H1 (cell line): ENCODE measurements at regions not wholly inside any gene's neighbourhood (a gene's known extent, or its start where the extent isn't known, plus 50 kb on each side); places are given as distances from the start of the nearest gene placed in this dataset.

Source experiments
- CTCF ChIA-PET: fragments of 300-600 bp; sonication (Branson Sonifier 250); formaldehyde crosslinking; loops from one replicate; lab custom pipeline; 2021; ENCODE audit not compliant: partially characterized antibody; lab: Charles Lee
- POLR2A ChIA-PET: fragments of 300-600 bp; sonication (Branson Sonifier 250); formaldehyde crosslinking; loops from one replicate; lab custom pipeline; 2021; ENCODE audit warnings: inconsistent platforms; ENCODE audit not compliant: partially characterized antibody; lab: Charles Lee
- DNase-seq, 2 experiments: peaks; one replicate each; pipeline versions ENCODE4 v3.0.0 to v3.0.0-alpha.2; 2010 to 2022; ENCODE audit warnings: low spot score in 2 of 2, low read depth in 1 of 2, mixed read lengths in 1 of 2
- FAIRE-seq: peaks from 2 replicates; lab custom pipeline; 2011; peaks lifted over from hg19 to GRCh38; lab: Jason Lieb, UNC
- H2AFZ ChIP-seq: 2 replicates; pipeline ENCODE4 v1.8.1; 2012; ENCODE audit warnings: low read length, inconsistent platforms
- H2AK5ac ChIP-seq: 2 replicates; pipeline ENCODE4 v1.6.1; 2013; ENCODE audit warnings: low read depth, low read length
- H2BK120ac ChIP-seq: replicated peaks from 2 replicates; pipeline ENCODE3; 2013; ENCODE audit warnings: low read depth, low read length, inconsistent platforms
- H2BK12ac ChIP-seq: 2 replicates; pipeline ENCODE4 v1.6.1; 2013; ENCODE audit warnings: low read depth, low read length
- H2BK15ac ChIP-seq: 2 replicates; pipeline ENCODE4 v1.6.1; 2013; ENCODE audit warnings: low read length
- H2BK20ac ChIP-seq: 2 replicates; pipeline ENCODE4 v1.6.1; 2013; ENCODE audit warnings: low read length
- H2BK5ac ChIP-seq: 2 replicates; pipeline ENCODE4 v1.6.1; 2013; ENCODE audit warnings: low read depth, low read length
- H3K14ac ChIP-seq: 2 replicates; pipeline ENCODE4 v1.6.1; 2013; ENCODE audit warnings: inconsistent platforms; ENCODE audit not compliant: insufficient read length
- H3K18ac ChIP-seq: 2 replicates; pipeline ENCODE4 v1.6.1; 2013; ENCODE audit warnings: low read length; ENCODE audit errors: extremely low read depth
- H3K23ac ChIP-seq: 2 replicates; pipeline ENCODE4 v1.6.1; 2013; ENCODE audit warnings: inconsistent platforms; ENCODE audit not compliant: insufficient read length
- H3K23me2 ChIP-seq: 2 replicates; pipeline ENCODE4 v1.6.1; 2013; ENCODE audit warnings: low read depth, low read length
- H3K27ac ChIP-seq: 2 replicates; pipeline ENCODE4 v1.6.1; 2011; ENCODE audit warnings: low read depth, low read length, inconsistent platforms
- H3K27me3 ChIP-seq, 4 experiments: replicated peaks in 1 of 4; 1 replicate in 1 of 4; 2 replicates in 3 of 4; pipeline versions ENCODE4 v1.6.1 to v1.8.1; 2011 to 2013; ENCODE audit warnings: low read length in 3 of 4, mild to moderate bottlenecking in 3 of 4, inconsistent platforms in 2 of 4, mixed read lengths in 2 of 4, moderate library complexity in 1 of 4; ENCODE audit not compliant: control insufficient read depth in 3 of 4, insufficient read depth in 3 of 4; ENCODE audit errors: extremely low read depth in 1 of 4
- H3K36me3 ChIP-seq, 4 experiments: 2 replicates each; pipeline versions ENCODE4 v1.6.1 to v1.8.1; 2011 to 2013; ENCODE audit warnings: mild to moderate bottlenecking in 4 of 4, low read length in 3 of 4, moderate library complexity in 2 of 4, control low read depth in 1 of 4, inconsistent platforms in 1 of 4; ENCODE audit not compliant: insufficient read depth in 4 of 4, control insufficient read depth in 2 of 4
- H3K4ac ChIP-seq: replicated peaks from 2 replicates; pipeline ENCODE3; 2013; ENCODE audit warnings: low read length, low read depth, mixed read lengths, inconsistent platforms; ENCODE audit not compliant: insufficient read length
- H3K4me1 ChIP-seq, 4 experiments: replicated peaks in 1 of 4; 1 replicate in 1 of 4; 2 replicates in 3 of 4; pipeline versions ENCODE4 v1.6.1 to v1.8.1; 2011 to 2013; ENCODE audit warnings: low read length in 3 of 4, inconsistent platforms in 2 of 4, mixed read lengths in 1 of 4; ENCODE audit not compliant: insufficient read depth in 4 of 4, control insufficient read depth in 3 of 4
- H3K4me2 ChIP-seq, 2 experiments: 2 replicates each; pipeline versions ENCODE4 v1.6.1 to v1.8.1; 2011 to 2013; ENCODE audit warnings: low read depth in 2 of 2, low read length in 2 of 2, control low read depth in 1 of 2, inconsistent platforms in 1 of 2, mild to moderate bottlenecking in 1 of 2; ENCODE audit not compliant: insufficient read depth in 1 of 2
- H3K4me3 ChIP-seq, 4 experiments: fragments of 200-600, 300-600 bp in 1 of 4; sonication (generic), shearing (Covaris generic), sonication (Bioruptor Twin) in 1 of 4; 2 replicates each; pipeline versions ENCODE4 v1.5.1 to v1.8.1; 2011 to 2016; ENCODE audit warnings: low read length in 4 of 4, low read depth in 3 of 4, control low read depth in 2 of 4, inconsistent platforms in 2 of 4, mild to moderate bottlenecking in 2 of 4, mixed read lengths in 1 of 4, moderate library complexity in 1 of 4; ENCODE audit not compliant: insufficient read depth in 2 of 4; ENCODE audit errors: extremely low read depth in 1 of 4
- H3K56ac ChIP-seq: replicated peaks from 2 replicates; pipeline ENCODE3; 2013; ENCODE audit warnings: low read depth, mild to moderate bottlenecking, mixed read lengths, low read length, inconsistent platforms; ENCODE audit not compliant: insufficient read length
- H3K79me1 ChIP-seq: 2 replicates; pipeline ENCODE4 v1.6.1; 2013; ENCODE audit warnings: low read depth, low read length, control low read depth
- H3K79me2 ChIP-seq, 2 experiments: 2 replicates each; pipeline versions ENCODE4 v1.6.1 to v1.8.1; 2012 to 2013; ENCODE audit warnings: low read length in 2 of 2, mild to moderate bottlenecking in 2 of 2, inconsistent platforms in 1 of 2; ENCODE audit not compliant: insufficient read depth in 2 of 2, control insufficient read depth in 1 of 2
- H3K9ac ChIP-seq, 4 experiments: replicated peaks in 1 of 4; 1 replicate in 1 of 4; 2 replicates in 3 of 4; pipeline versions ENCODE4 v1.6.1 to v1.8.1; 2011 to 2013; ENCODE audit warnings: low read depth in 3 of 4, low read length in 3 of 4, control low read depth in 2 of 4, mild to moderate bottlenecking in 2 of 4, moderate library complexity in 2 of 4, inconsistent platforms in 1 of 4; ENCODE audit errors: extremely low read depth in 1 of 4
- H3K9me3 ChIP-seq, 2 experiments: 2 replicates each; pipeline versions ENCODE4 v1.6.1 to v1.8.1; 2012 to 2013; ENCODE audit warnings: mild to moderate bottlenecking in 2 of 2, moderate library complexity in 2 of 2, control low read depth in 1 of 2, inconsistent platforms in 1 of 2, low read depth in 1 of 2, low read length in 1 of 2, mixed read lengths in 1 of 2; ENCODE audit not compliant: insufficient read depth in 2 of 2
- H4K20me1 ChIP-seq, 2 experiments: replicated peaks in 1 of 2; 2 replicates each; pipeline versions ENCODE3 to v1.8.1; 2011 to 2013; ENCODE audit warnings: inconsistent platforms in 2 of 2, low read length in 2 of 2, mild to moderate bottlenecking in 1 of 2; ENCODE audit not compliant: insufficient read depth in 2 of 2, control insufficient read depth in 1 of 2
- H4K5ac ChIP-seq: 2 replicates; pipeline ENCODE4 v1.6.1; 2013; ENCODE audit warnings: low read length, low read depth, mixed read lengths, inconsistent platforms; ENCODE audit not compliant: insufficient read length
- H4K8ac ChIP-seq: 2 replicates; pipeline ENCODE4 v1.8.0; 2013; ENCODE audit warnings: mild to moderate bottlenecking, moderate library complexity, low read length, inconsistent platforms; ENCODE audit not compliant: insufficient read depth; ENCODE audit errors: extremely low read depth
- H4K91ac ChIP-seq: replicated peaks from 2 replicates; pipeline ENCODE3; 2013; ENCODE audit warnings: low read length, mixed read lengths, inconsistent platforms; ENCODE audit not compliant: insufficient read length
- CREB1 ChIP-seq: IDR thresholded peaks from 2 replicates; pipeline ENCODE4 v1.6.1; 2012; ENCODE audit warnings: inconsistent platforms
- RNF2 ChIP-seq: fragments of 200-900, 300-1000 bp; sonication (generic); IDR thresholded peaks from 2 replicates; pipeline ENCODE4 v1.7.1; 2016; ENCODE audit warnings: borderline replicate concordance, low read depth, mild to moderate bottlenecking, antibody characterized with exemption, low read length; ENCODE audit not compliant: poor library complexity, severe bottlenecking; ENCODE audit errors: missing control alignments
- SIN3A ChIP-seq, 2 experiments: IDR thresholded peaks in 1 of 2; conservative IDR thresholded peaks in 1 of 2; 2 replicates each; pipeline ENCODE4 v1.6.1; 2011 to 2012; ENCODE audit warnings: low read length in 2 of 2, improper control_type of control experiment in 1 of 2, low read depth in 1 of 2, mild to moderate bottlenecking in 1 of 2
- WGBS, 2 experiments: shearing (Covaris generic) in 1 of 2; methylation state at CpG; one replicate each; pipeline versions ENCODE4 v1.1.6 to v1.1.7; 2013 to 2015; ENCODE audit warnings: low lambda C conversion rate in 2 of 2, mixed read lengths in 2 of 2, inconsistent platforms in 1 of 2, low coverage in 1 of 2, missing lambda C conversion rate in 1 of 2; ENCODE audit not compliant: insufficient replicate concordance in 2 of 2, insufficient coverage in 1 of 2, insufficient read length in 1 of 2; ENCODE audit errors: extremely low coverage in 1 of 2, missing lambda C conversion rate in 1 of 2; 5-methylcytosine and 5-hydroxymethylcytosine counted together

DNA sequence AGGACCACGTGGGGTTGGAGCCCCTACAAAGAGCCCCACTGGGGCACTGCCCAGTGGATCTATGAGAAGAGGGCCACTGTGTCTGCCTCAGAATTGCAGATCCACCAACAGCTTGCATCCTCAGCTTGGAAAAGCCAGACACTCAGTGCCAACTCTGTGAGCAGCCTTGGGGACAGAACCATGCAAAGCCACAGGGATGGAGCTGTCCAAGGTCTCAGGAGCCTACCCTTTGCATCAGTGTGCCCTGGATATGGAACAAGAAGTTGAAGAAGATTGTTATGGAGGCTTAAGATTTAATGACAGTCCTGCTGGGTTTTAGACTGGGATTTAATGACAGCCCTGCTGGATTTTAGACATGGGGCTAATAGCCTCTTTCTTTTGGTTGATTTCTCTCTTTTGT, 1670.9 kb downstream of the PLA2G4A start:
- CTCF ChIA-PET, result no interaction called here

More for the DNA sequence above, 1670.9 kb downstream of the PLA2G4A start:
- H3K9ac ChIP-seq, result no peak overlapping the region
- no peak overlapping the region for H4K91ac ChIP-seq
- no peak overlapping the region for H3K4me2 ChIP-seq
- no peak overlapping the region for H3K14ac ChIP-seq
- H2AFZ ChIP-seq, result no peak overlapping the region
- H4K20me1 ChIP-seq, result no peaks in the 10 kb centered on the region
- no peak overlapping the region for H2BK12ac ChIP-seq
- no peak overlapping the region for H3K4me3 ChIP-seq
- H3K27me3 ChIP-seq, result no peaks in the 10 kb centered on the region
- H2BK5ac ChIP-seq, result no peak overlapping the region
- no peaks in the 10 kb centered on the region for H3K23me2 ChIP-seq
- no peak overlapping the region for H2AK5ac ChIP-seq
- H3K23ac ChIP-seq, result no peak overlapping the region
- no peaks in the 10 kb centered on the region for H3K36me3 ChIP-seq
- no peak overlapping the region for H3K4ac ChIP-seq
- no peak for DNase-seq
- no peak overlapping the region for H4K8ac ChIP-seq
- H2BK20ac ChIP-seq, result no peak overlapping the region
- H3K79me1 ChIP-seq, result no peaks in the 10 kb centered on the region
- H3K56ac ChIP-seq, result no peak overlapping the region
- TF ChIP-seq RNF2 (no peak), CREB1 (no peak), SIN3A (conservative IDR thresholded peaks at IDR 0.05 in 1 of 2, IDR thresholded peaks at IDR 0.05 in 1 of 2; ENCODE audit: low read depth in 1 of 2, low read length in 2 of 2) (no peak)
- TF ChIP-seq, all 59 proteins: peak for 0
- Histone ChIP-seq H3K9me3 (peaks cover 0 to 4% of the 10 kb centered on the region in 2 experiments; a peak in 2 of 4 replicates), H3K79me2 (no peaks in the 10 kb centered on the region), H3K27ac (no peak overlapping the region), H2BK15ac (no peak overlapping the region), H4K5ac (no peak overlapping the region), H3K18ac (no peak overlapping the region), H2BK120ac (no peak overlapping the region), H3K4me1 (no peaks in the 10 kb centered on the region)
- WGBS, 2 experiments, result 67% methylated on average over 1 of the region's 1 CpG; no CpG with 5 or more reads in 1 of the 2 experiments
- no peak for FAIRE-seq
- POLR2A ChIA-PET, result interaction anchor here (1.0 kb wide), 1 partner anchor 18 kb away, joined by 3 read pairs; no protein-coding TSS in a partner anchor
